GM12878 (cell line): ENCODE measurements at regions not wholly inside any gene's neighbourhood (a gene's known extent, or its start where the extent isn't known, plus 50 kb on each side); places are given as distances from the start of the nearest gene placed in this dataset.

ENCODE experiments used
- ATAC-seq: fragments of 200-7000 bp; cut with Tn5 transposase; 3 replicates; pipeline ENCODE4 v1.9.1; 2020; ENCODE audit warnings: mild to moderate bottlenecking, moderate library complexity
- BruUV-seq: library from RNA; stranded (reverse); fragments of 400-500 nt; replicated peaks from 2 replicates; lab custom pipeline; 2021; lab: Mats Ljungman, UMichigan
- CTCF ChIA-PET: fragments of 300-600 bp; sonication (Branson Sonifier 250); formaldehyde crosslinking; extraction: SDS; loops from one replicate; lab custom pipeline; 2021; ENCODE audit warnings: inconsistent platforms; lab: Yijun Ruan, JAX
- POLR2A ChIA-PET: fragments of 350-600 bp; formaldehyde crosslinking; extraction: SDS; loops from one replicate; lab custom pipeline; 2021; ENCODE audit warnings: inconsistent platforms; lab: Charles Lee
- RAD21 ChIA-PET: fragments of 300-600 bp; sonication (Branson Sonifier 250); formaldehyde crosslinking; loops from one replicate; lab custom pipeline; 2023; ENCODE audit warnings: antibody characterized with exemption; ENCODE audit not compliant: unreplicated experiment; lab: Charles Lee
- SMC1A ChIA-PET: fragments of 300-600 bp; sonication (Branson Sonifier 250); formaldehyde crosslinking; loops from one replicate; lab custom pipeline; 2023; ENCODE audit not compliant: unreplicated experiment, uncharacterized antibody; lab: Charles Lee
- DNase-seq: peaks from one replicate; pipeline ENCODE4 v3.0.0-alpha.2; 2011; ENCODE audit warnings: low read depth, low spot score
- FAIRE-seq: peaks from 3 replicates; lab custom pipeline; 2011; peaks lifted over from hg19 to GRCh38; lab: Jason Lieb, UNC
- H2AFZ ChIP-seq: 2 replicates; pipeline ENCODE4 v1.6.0; 2011; ENCODE audit warnings: low read depth, low read length, control low read depth; ENCODE audit not compliant: control insufficient read depth
- H3K27ac ChIP-seq: 2 replicates; pipeline ENCODE4 v1.5.1; 2011; ENCODE audit warnings: control low read depth; ENCODE audit not compliant: control insufficient read depth, insufficient read depth
- H3K27me3 ChIP-seq, 2 experiments: replicated peaks in 1 of 2; 2 replicates each; pipeline versions ENCODE4 v1.6.0 to v1.6.1; 2011; ENCODE audit warnings: low read length in 1 of 2; ENCODE audit not compliant: control insufficient read depth in 2 of 2, insufficient read depth in 2 of 2
- H3K36me3 ChIP-seq, 2 experiments: 2 replicates each; pipeline ENCODE4 v1.5.1; 2011; ENCODE audit warnings: low read length in 1 of 2; ENCODE audit not compliant: control insufficient read depth in 2 of 2, insufficient read depth in 2 of 2
- H3K4me1 ChIP-seq: 2 replicates; pipeline ENCODE4 v1.6.1; 2011; ENCODE audit warnings: mild to moderate bottlenecking, low read length, moderate library complexity, mixed read lengths; ENCODE audit not compliant: control insufficient read depth, insufficient read depth
- H3K4me2 ChIP-seq: 2 replicates; pipeline ENCODE4 v1.6.0; 2011; ENCODE audit warnings: control low read depth; ENCODE audit not compliant: control insufficient read depth, insufficient read depth
- H3K4me3 ChIP-seq: fragments of 200-600 bp; sonication (generic); 2 replicates; pipeline ENCODE4 v1.5.1; 2016
- H3K79me2 ChIP-seq: 2 replicates; pipeline ENCODE4 v1.6.0; 2011; ENCODE audit warnings: low read length; ENCODE audit not compliant: control insufficient read depth, insufficient read depth
- H3K9ac ChIP-seq: 2 replicates; pipeline ENCODE4 v1.8.0; 2011; ENCODE audit warnings: low read length, control low read depth, mixed read lengths; ENCODE audit not compliant: control insufficient read depth, insufficient read depth
- H3K9me3 ChIP-seq: replicated peaks from 3 replicates; pipeline ENCODE4 v1.5.1; 2011; ENCODE audit warnings: mild to moderate bottlenecking, low read length; ENCODE audit not compliant: control insufficient read depth, insufficient read depth
- H4K20me1 ChIP-seq: 2 replicates; pipeline ENCODE4 v1.6.0; 2011; ENCODE audit not compliant: control insufficient read depth, insufficient read depth
- BHLHE40 ChIP-seq, 2 experiments: fragments of 450-650 bp in 1 of 2; IDR thresholded peaks; 2 replicates each; pipeline ENCODE4 v1.6.1; 2011 to 2017; ENCODE audit warnings: low read depth in 2 of 2, borderline replicate concordance in 1 of 2, improper control_type of control experiment in 1 of 2, low read length in 1 of 2, mild to moderate bottlenecking in 1 of 2
- GATAD2B ChIP-seq: fragments of 450-650 bp; conservative IDR thresholded peaks from 2 replicates; pipeline ENCODE4 v1.6.1; 2017; ENCODE audit warnings: low read depth, mild to moderate bottlenecking, moderate library complexity
- MEF2B ChIP-seq: fragments of 450-650 bp; IDR thresholded peaks from 2 replicates; pipeline ENCODE4 v1.6.1; 2018; ENCODE audit warnings: mild to moderate bottlenecking, moderate library complexity; ENCODE audit not compliant: partially characterized antibody, poor library complexity, severe bottlenecking
- PAX8 ChIP-seq: fragments of 450-650 bp; IDR thresholded peaks from 2 replicates; pipeline ENCODE4 v1.6.1; 2017; ENCODE audit warnings: mild to moderate bottlenecking, moderate library complexity
- POLR2AphosphoS2 ChIP-seq: IDR thresholded peaks from 2 replicates; pipeline ENCODE4 v1.6.1; 2011; ENCODE audit warnings: low read depth, mild to moderate bottlenecking, low read length, improper control_type of control experiment, moderate library complexity
- RB1 ChIP-seq: fragments of 450-650 bp; formaldehyde crosslinking; IDR thresholded peaks from 2 replicates; pipeline ENCODE4 v1.6.1; 2017; ENCODE audit warnings: mild to moderate bottlenecking, borderline replicate concordance
- YBX1 ChIP-seq: fragments of 450-650 bp; IDR thresholded peaks from 2 replicates; pipeline ENCODE4 v1.6.1; 2016; ENCODE audit warnings: antibody characterized with exemption
- ZNF592 ChIP-seq: fragments of 450-650 bp; IDR thresholded peaks from 2 replicates; pipeline ENCODE4 v1.6.1; 2017; ENCODE audit warnings: mild to moderate bottlenecking, moderate library complexity
- ZZZ3 ChIP-seq: IDR thresholded peaks from 2 replicates; pipeline ENCODE4 v1.6.1; 2011; ENCODE audit warnings: low read depth; ENCODE audit not compliant: control insufficient read depth, insufficient read length
- in situ Hi-C: fragments of 300-500 bp; cut with MboI; formaldehyde crosslinking; loops from 9 replicates; pipeline ENCODE4 v1.14.3; 2018; ENCODE audit warnings: mixed read lengths
- intact Hi-C: fragments of 100-400 bp; cut with micrococcal nuclease; formaldehyde crosslinking; loops from one replicate; pipeline ENCODE4 v1.14.2; 2022; ENCODE audit not compliant: unreplicated experiment
- TF ChIP-seq, protein P1 (sequence below): IDR thresholded peaks from 2 replicates; pipeline ENCODE4 v1.6.1; 2012; ENCODE audit warnings: low read length, inconsistent platforms

DNA sequence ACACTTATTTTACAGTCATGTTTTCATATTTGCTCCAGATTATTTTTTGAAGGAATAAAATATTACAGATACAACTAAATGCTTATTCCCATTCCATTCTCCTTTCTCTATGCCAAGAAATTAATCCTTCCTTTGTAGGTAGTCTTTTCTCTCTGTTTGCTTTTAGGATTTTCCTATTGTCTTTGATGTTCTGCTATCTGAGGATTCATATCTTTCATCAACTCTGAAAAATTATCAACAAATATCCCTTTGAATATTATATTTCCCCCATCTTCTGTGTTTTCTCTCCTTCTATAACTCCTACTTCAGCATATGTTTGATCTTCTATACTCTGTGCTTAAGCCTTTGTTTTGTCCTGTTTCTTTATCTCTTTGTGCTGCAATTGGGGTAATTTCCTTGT is 260.4 kb upstream of the RBMS1 start:
- no peaks in the 10 kb centered on the region for H3K9me3 ChIP-seq

More for the DNA sequence above, 260.4 kb upstream of the RBMS1 start:
- H2AFZ ChIP-seq = no peak overlapping the region
- ChIA-PET SMC1A (interaction anchor here (0.5 kb wide), 1 partner anchor 37 kb away, joined by 3 read pairs; no protein-coding TSS in a partner anchor), RAD21 (no interaction called here), CTCF (no interaction called here), POLR2A (no interaction called here)
- TF ChIP-seq POLR2AphosphoS2 (no peak), GATAD2B (no peak), ZNF592 (no peak), YBX1 (no peak), BHLHE40 (IDR thresholded peaks at IDR 0.05; ENCODE audit: borderline replicate concordance in 1 of 2, low read depth in 2 of 2, low read length in 1 of 2) (no peak), ZZZ3 (no peak), MEF2B (no peak), PAX8 (no peak), RB1 (no peak)
- TF ChIP-seq, protein P1, sequence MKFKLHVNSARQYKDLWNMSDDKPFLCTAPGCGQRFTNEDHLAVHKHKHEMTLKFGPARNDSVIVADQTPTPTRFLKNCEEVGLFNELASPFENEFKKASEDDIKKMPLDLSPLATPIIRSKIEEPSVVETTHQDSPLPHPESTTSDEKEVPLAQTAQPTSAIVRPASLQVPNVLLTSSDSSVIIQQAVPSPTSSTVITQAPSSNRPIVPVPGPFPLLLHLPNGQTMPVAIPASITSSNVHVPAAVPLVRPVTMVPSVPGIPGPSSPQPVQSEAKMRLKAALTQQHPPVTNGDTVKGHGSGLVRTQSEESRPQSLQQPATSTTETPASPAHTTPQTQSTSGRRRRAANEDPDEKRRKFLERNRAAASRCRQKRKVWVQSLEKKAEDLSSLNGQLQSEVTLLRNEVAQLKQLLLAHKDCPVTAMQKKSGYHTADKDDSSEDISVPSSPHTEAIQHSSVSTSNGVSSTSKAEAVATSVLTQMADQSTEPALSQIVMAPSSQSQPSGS = no peak
- in situ Hi-C loops = no loop called here
- no peaks in the 10 kb centered on the region for H3K4me1 ChIP-seq
- H3K9ac ChIP-seq = no peak overlapping the region
- H3K27me3 ChIP-seq = no peaks in the 10 kb centered on the region
- intact Hi-C loops = no loop called here
- H3K27ac ChIP-seq = no peak overlapping the region
- ATAC-seq = no peak
- H3K79me2 ChIP-seq = no peaks in the 10 kb centered on the region
- H3K4me3 ChIP-seq = no peak overlapping the region
- no peak overlapping the region for H3K4me2 ChIP-seq
- BruUV-seq = no TSS peak
- no peak for FAIRE-seq
- no peak for DNase-seq
- H3K36me3 ChIP-seq = no peaks in the 10 kb centered on the region
- no peaks in the 10 kb centered on the region for H4K20me1 ChIP-seq
